ENCODE measurements at regions not wholly inside any gene's neighbourhood (a gene's known extent, or its start where the extent isn't known, plus 50 kb on each side); places are given as distances from the start of the nearest gene placed in this dataset.

- H2AFZ ChIP-seq (ENCODE audit: low read depth, low read length): peak overlapping the region; percentile 5
- H3K4me3 Mint-ChIP-seq (ENCODE audit: unreplicated experiment): no peak overlapping the region
- H3K4me2 ChIP-seq (ENCODE audit: low read length): peak overlapping the region; percentile 46
- no peak for FAIRE-seq
- peaks cover 6% of the 10 kb centered on the region for H3K4me1 ChIP-seq (ENCODE audit: insufficient read depth, low read length)
- no peaks in the 10 kb centered on the region for H3K79me2 ChIP-seq (ENCODE audit: insufficient read depth, low read length)
- H3K9ac ChIP-seq (ENCODE audit: low read length): no peak overlapping the region
- H3K27me3 ChIP-seq (ENCODE audit: insufficient read depth, low read length): no peaks in the 10 kb centered on the region
- H3K27me3 Mint-ChIP-seq (ENCODE audit: low read depth, unreplicated experiment): no peaks in the 10 kb centered on the region
- H3K36me3 ChIP-seq (ENCODE audit: insufficient read depth, low read length): no peaks in the 10 kb centered on the region
- H4K20me1 ChIP-seq (ENCODE audit: insufficient read depth, low read length): no peaks in the 10 kb centered on the region
- H3K4me1 Mint-ChIP-seq (ENCODE audit: low read depth, unreplicated experiment): peaks cover 8% of the 10 kb centered on the region
- TF ChIP-seq EZH2 (IDR thresholded peaks at IDR 0.05; ENCODE audit: insufficient read depth, low read length) (no peak), CTCF (IDR thresholded peaks at IDR 0.05; ENCODE audit: insufficient read depth, low read depth, low read length) (no peak)
- peak overlapping the region; percentile 1 for H3K4me3 ChIP-seq (ENCODE audit: insufficient read depth, low read depth, low read length)
- peaks cover 17% of the 10 kb centered on the region for H3K9me3 Mint-ChIP-seq (ENCODE audit: unreplicated experiment)
- H3K36me3 Mint-ChIP-seq (ENCODE audit: low read depth, unreplicated experiment): no peaks in the 10 kb centered on the region
- H3K27ac ChIP-seq (ENCODE audit: low read depth, low read length): peak overlapping the region; percentile 2
- DNase-seq (ENCODE audit: low read depth): no peak
- H3K9me3 ChIP-seq (ENCODE audit: insufficient read depth, low read depth, low read length): peaks cover 20% of the 10 kb centered on the region
- peak overlapping the region; percentile 41 for H3K27ac Mint-ChIP-seq (ENCODE audit: unreplicated experiment)
These were observed 121.3 kb upstream of the NUDT4 start for GRCh38 chr12:93256256-93256969.

DNA sequence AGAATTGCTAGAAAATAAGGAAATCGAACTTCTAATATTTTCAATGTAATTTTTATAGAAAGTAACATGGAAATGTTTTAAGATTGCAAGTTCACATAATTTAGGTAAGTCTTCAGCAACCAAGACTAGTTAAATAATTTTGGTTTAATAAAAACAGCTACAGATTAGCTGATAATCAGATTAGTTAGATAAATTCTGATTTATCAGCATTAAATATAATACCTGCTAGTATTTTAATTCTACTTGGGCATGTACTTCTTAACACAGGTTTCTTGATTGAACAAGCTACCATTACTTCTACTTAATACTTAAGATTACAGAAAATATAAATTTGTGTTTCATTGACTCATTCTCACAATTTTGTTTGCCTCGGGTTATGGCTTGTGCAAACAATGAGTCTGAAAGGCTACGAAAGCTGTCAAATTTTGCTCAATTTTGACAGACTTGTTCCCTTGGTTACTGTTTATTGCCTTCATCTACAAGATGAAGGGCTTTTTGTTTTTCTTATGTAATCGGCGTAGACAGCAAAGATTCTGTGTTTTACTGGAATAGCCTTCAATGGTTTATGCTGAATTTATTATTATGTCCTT, 116.1 kb upstream of the NUDT4 start:
- H3K9me3 ChIP-seq (ENCODE audit: insufficient read depth, low read depth, low read length): no peaks in the 10 kb centered on the region
- H4K20me1 ChIP-seq (ENCODE audit: insufficient read depth, low read length): no peaks in the 10 kb centered on the region
- Mint-ChIP-seq H3K27ac (ENCODE audit: unreplicated experiment) (no peak overlapping the region), H3K9me3 (ENCODE audit: unreplicated experiment) (no peaks in the 10 kb centered on the region), H3K4me3 (ENCODE audit: unreplicated experiment) (no peak overlapping the region), H3K4me1 (ENCODE audit: low read depth, unreplicated experiment) (peaks cover under 1% of the 10 kb centered on the region), H3K27me3 (ENCODE audit: low read depth, unreplicated experiment) (no peaks in the 10 kb centered on the region), H3K36me3 (ENCODE audit: low read depth, unreplicated experiment) (no peaks in the 10 kb centered on the region)
- FAIRE-seq: no peak
- no peaks in the 10 kb centered on the region for H3K27me3 ChIP-seq (ENCODE audit: insufficient read depth, low read length)
- no peak overlapping the region for H2AFZ ChIP-seq (ENCODE audit: low read depth, low read length)
- H3K4me1 ChIP-seq (ENCODE audit: insufficient read depth, low read length): peaks cover under 1% of the 10 kb centered on the region
- no peak for DNase-seq (ENCODE audit: low read depth)
- H3K9ac ChIP-seq (ENCODE audit: low read length): no peak overlapping the region
- no peak overlapping the region for H3K27ac ChIP-seq (ENCODE audit: low read depth, low read length)
- H3K36me3 ChIP-seq (ENCODE audit: insufficient read depth, low read length): no peaks in the 10 kb centered on the region
- H3K79me2 ChIP-seq (ENCODE audit: insufficient read depth, low read length): no peaks in the 10 kb centered on the region
- no peak overlapping the region for H3K4me2 ChIP-seq (ENCODE audit: low read length)
- no peak for TF ChIP-seq CTCF (IDR thresholded peaks at IDR 0.05; ENCODE audit: insufficient read depth, low read depth, low read length)
- TF ChIP-seq EZH2 (IDR thresholded peaks at IDR 0.05; ENCODE audit: insufficient read depth, low read length): no peak
- no peak overlapping the region for H3K4me3 ChIP-seq (ENCODE audit: insufficient read depth, low read depth, low read length)

DNA sequence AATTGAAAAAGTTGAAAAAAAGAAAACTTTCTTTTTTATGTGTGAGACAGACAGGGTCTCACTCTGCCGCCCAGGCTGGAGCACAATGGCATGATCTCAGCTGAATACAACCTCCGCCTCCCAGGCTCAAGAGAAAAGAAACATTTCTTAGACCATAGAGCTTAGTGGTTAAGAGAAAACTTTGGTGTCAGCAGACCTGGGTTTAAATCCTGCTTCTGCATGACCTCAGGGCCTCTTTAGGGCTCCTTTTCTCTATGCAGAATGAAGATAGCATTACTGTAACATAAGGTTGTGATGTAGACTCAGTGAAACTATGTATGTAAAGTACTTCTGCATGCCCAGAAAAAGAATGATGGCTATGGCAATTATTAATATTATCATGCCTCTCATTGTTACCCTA, 104.7 kb upstream of the NUDT4 start:
- DNase-seq (ENCODE audit: low read depth): no peak
- peaks cover 4% of the 10 kb centered on the region for H3K4me1 Mint-ChIP-seq (ENCODE audit: low read depth, unreplicated experiment)
- FAIRE-seq: no peak
- Histone ChIP-seq H3K4me1 (ENCODE audit: insufficient read depth, low read length) (no peaks in the 10 kb centered on the region), H2AFZ (ENCODE audit: low read depth, low read length) (no peak overlapping the region), H3K27me3 (ENCODE audit: insufficient read depth, low read length) (no peaks in the 10 kb centered on the region), H3K9me3 (ENCODE audit: insufficient read depth, low read depth, low read length) (no peaks in the 10 kb centered on the region), H3K79me2 (ENCODE audit: insufficient read depth, low read length) (no peaks in the 10 kb centered on the region), H3K9ac (ENCODE audit: low read length) (no peak overlapping the region), H3K4me3 (ENCODE audit: insufficient read depth, low read depth, low read length) (no peak overlapping the region), H3K4me2 (ENCODE audit: low read length) (no peak overlapping the region), H3K36me3 (ENCODE audit: insufficient read depth, low read length) (no peaks in the 10 kb centered on the region), H4K20me1 (ENCODE audit: insufficient read depth, low read length) (no peaks in the 10 kb centered on the region), H3K27ac (ENCODE audit: low read depth, low read length) (no peak overlapping the region)
- no peak overlapping the region for H3K27ac Mint-ChIP-seq (ENCODE audit: unreplicated experiment)
- peaks cover 3% of the 10 kb centered on the region for H3K9me3 Mint-ChIP-seq (ENCODE audit: unreplicated experiment)
- H3K27me3 Mint-ChIP-seq (ENCODE audit: low read depth, unreplicated experiment): peaks cover 2% of the 10 kb centered on the region
- H3K36me3 Mint-ChIP-seq (ENCODE audit: low read depth, unreplicated experiment): no peaks in the 10 kb centered on the region
- no peak overlapping the region for H3K4me3 Mint-ChIP-seq (ENCODE audit: unreplicated experiment)
- TF ChIP-seq EZH2 (IDR thresholded peaks at IDR 0.05; ENCODE audit: insufficient read depth, low read length) (no peak), CTCF (IDR thresholded peaks at IDR 0.05; ENCODE audit: insufficient read depth, low read depth, low read length) (no peak)

All from astrocyte (in vitro differentiated cells and primary cell).